ENCODE measurements at regions not wholly inside any gene's neighbourhood (a gene's known extent, or its start where the extent isn't known, plus 50 kb on each side); places are given as distances from the start of the nearest gene placed in this dataset.

GRCh38 chrX:134172588-134173259, 64.3 kb upstream of the CCDC160 start:
- ATAC-seq (replicated peaks in 1 of 4) (peak; percentile 62 to 73 (median 64)), DNase-seq (peak in 22 of 35 experiments; percentile 5 to 46 (median 26))
- peak overlapping the region; percentile 52 to 72 for H3K4me3 ChIP-seq (ENCODE audit: control insufficient read depth in 1 of 2, extremely low read depth in 1 of 2, low read length in 1 of 2)
- H3K36me3 Mint-ChIP-seq = no peaks in the 10 kb centered on the region
- WGBS (ENCODE audit: insufficient coverage) = 0% methylated on average over 8 of the region's 51 CpGs
- CTCF ChIA-PET = interaction anchor here in 1 of 2 donors (0.6 to 1.0 kb wide), 2 partner anchors 14 to 642 kb away, joined by 3 read pairs; no protein-coding TSS in a partner anchor
- H3K27ac ChIP-seq (ENCODE audit: low read length) = no peak overlapping the region
- H3K4me1 Mint-ChIP-seq = peaks cover 13 to 17% (median 14%) of the 10 kb centered on the region in 3 donors
- peaks cover 0 to 7% of the 10 kb centered on the region in 2 experiments for H3K27me3 ChIP-seq (replicated peaks in 1 of 2; ENCODE audit: control insufficient read depth in 2 of 2, extremely low read depth in 1 of 2, insufficient read depth in 2 of 2, low read length in 1 of 2)
- no peaks in the 10 kb centered on the region for H3K9me3 ChIP-seq
- H3K27me3 Mint-ChIP-seq = peaks cover 13 to 32% of the 10 kb centered on the region in 2 donors
- H3K4me1 ChIP-seq (ENCODE audit: control insufficient read depth in 1 of 2, extremely low read depth in 1 of 2, insufficient read depth in 2 of 2, low read length in 2 of 2) = peaks cover 2 to 9% of the 10 kb centered on the region in 2 experiments
- no peaks in the 10 kb centered on the region for H3K9me3 Mint-ChIP-seq
- H3K36me3 ChIP-seq (ENCODE audit: control insufficient read depth in 2 of 2, extremely low read depth in 1 of 2, insufficient read depth in 1 of 2, low read length in 1 of 2) = no peaks in the 10 kb centered on the region
- H3K4me3 Mint-ChIP-seq = peak overlapping the region; percentile 87 to 95 (median 93)
- peak overlapping the region in 1 of 2 donors; percentile 66 for H3K27ac Mint-ChIP-seq
- POLR2A ChIA-PET = no interaction called here

GRCh38 chrX:134173541-134174272, 63.3 kb upstream of the CCDC160 start:
- ChIA-PET CTCF (interaction anchor here (0.7 to 1.6 kb wide), 2 partner anchors 13 to 14 kb away, joined by 3 to 5 read pairs; no protein-coding TSS in a partner anchor), POLR2A (interaction anchor here in 1 of 2 donors (0.5 kb wide), 1 partner anchor 12 kb away, joined by 3 read pairs; no protein-coding TSS in a partner anchor)

GRCh38 chrX:134174273-134174660, 62.7 kb upstream of the CCDC160 start:
- no peak for DNase-seq
- H3K9me3 ChIP-seq = no peaks in the 10 kb centered on the region
- peaks cover 0 to 7% of the 10 kb centered on the region in 2 experiments for H3K27me3 ChIP-seq (replicated peaks in 1 of 2; ENCODE audit: control insufficient read depth in 2 of 2, extremely low read depth in 1 of 2, insufficient read depth in 2 of 2, low read length in 1 of 2)
- no CpG with 5 or more reads among the region's 4 CpGs for WGBS (ENCODE audit: insufficient coverage)
- no peak overlapping the region for H3K4me3 ChIP-seq (ENCODE audit: control insufficient read depth in 1 of 2, extremely low read depth in 1 of 2, low read length in 1 of 2)
- peaks cover 13 to 17% (median 14%) of the 10 kb centered on the region in 3 donors for H3K4me1 Mint-ChIP-seq
- peak overlapping the region; percentile 87 to 95 (median 93) for H3K4me3 Mint-ChIP-seq
- H3K36me3 ChIP-seq (ENCODE audit: control insufficient read depth in 2 of 2, extremely low read depth in 1 of 2, insufficient read depth in 1 of 2, low read length in 1 of 2) = no peaks in the 10 kb centered on the region
- ChIA-PET CTCF (interaction anchor here (0.7 to 1.6 kb wide), 2 partner anchors 13 kb away, joined by 3 to 5 read pairs; no protein-coding TSS in a partner anchor), POLR2A (interaction anchor here (0.5 to 0.6 kb wide), 3 partner anchors 8 to 1800 kb away, joined by 3 to 14 read pairs (median 3); no protein-coding TSS in a partner anchor)
- H3K9me3 Mint-ChIP-seq = no peaks in the 10 kb centered on the region
- no peak overlapping the region for H3K27ac Mint-ChIP-seq
- peaks cover 13 to 33% of the 10 kb centered on the region in 2 donors for H3K27me3 Mint-ChIP-seq
- ATAC-seq (replicated peaks in 1 of 4) = no peak
- peaks cover 2 to 9% of the 10 kb centered on the region in 2 experiments for H3K4me1 ChIP-seq (ENCODE audit: control insufficient read depth in 1 of 2, extremely low read depth in 1 of 2, insufficient read depth in 2 of 2, low read length in 2 of 2)
- H3K27ac ChIP-seq (ENCODE audit: low read length) = no peak overlapping the region
- no peaks in the 10 kb centered on the region for H3K36me3 Mint-ChIP-seq

More at GRCh38 chrX:134173541-134174272, 63.3 kb upstream of the CCDC160 start:
- WGBS (ENCODE audit: insufficient coverage) = 10% methylated on average over 6 of the region's 27 CpGs
- Mint-ChIP-seq H3K27ac (no peak overlapping the region), H3K9me3 (no peaks in the 10 kb centered on the region), H3K4me1 (peaks cover 13 to 17% (median 14%) of the 10 kb centered on the region in 3 donors), H3K27me3 (peaks cover 13 to 32% of the 10 kb centered on the region in 2 donors), H3K4me3 (peak overlapping the region; percentile 87 to 95 (median 93)), H3K36me3 (no peaks in the 10 kb centered on the region)
- peak in 4 of 35 experiments; percentile 0 to 26 (median 8) for DNase-seq
- no peaks in the 10 kb centered on the region for H3K36me3 ChIP-seq (ENCODE audit: control insufficient read depth in 2 of 2, extremely low read depth in 1 of 2, insufficient read depth in 1 of 2, low read length in 1 of 2)
- no peaks in the 10 kb centered on the region for H3K9me3 ChIP-seq
- no peak overlapping the region for H3K27ac ChIP-seq (ENCODE audit: low read length)
- ATAC-seq (replicated peaks in 1 of 4) = peak in 3 of 4 experiments; percentile 28 to 41 (median 37)
- H3K4me3 ChIP-seq (ENCODE audit: control insufficient read depth in 1 of 2, extremely low read depth in 1 of 2, low read length in 1 of 2) = peak overlapping the region; percentile 52 to 75
- H3K4me1 ChIP-seq (ENCODE audit: control insufficient read depth in 1 of 2, extremely low read depth in 1 of 2, insufficient read depth in 2 of 2, low read length in 2 of 2) = peaks cover 2 to 9% of the 10 kb centered on the region in 2 experiments
- H3K27me3 ChIP-seq (replicated peaks in 1 of 2; ENCODE audit: control insufficient read depth in 2 of 2, extremely low read depth in 1 of 2, insufficient read depth in 2 of 2, low read length in 1 of 2) = peaks cover 0 to 7% of the 10 kb centered on the region in 2 experiments

DNA sequence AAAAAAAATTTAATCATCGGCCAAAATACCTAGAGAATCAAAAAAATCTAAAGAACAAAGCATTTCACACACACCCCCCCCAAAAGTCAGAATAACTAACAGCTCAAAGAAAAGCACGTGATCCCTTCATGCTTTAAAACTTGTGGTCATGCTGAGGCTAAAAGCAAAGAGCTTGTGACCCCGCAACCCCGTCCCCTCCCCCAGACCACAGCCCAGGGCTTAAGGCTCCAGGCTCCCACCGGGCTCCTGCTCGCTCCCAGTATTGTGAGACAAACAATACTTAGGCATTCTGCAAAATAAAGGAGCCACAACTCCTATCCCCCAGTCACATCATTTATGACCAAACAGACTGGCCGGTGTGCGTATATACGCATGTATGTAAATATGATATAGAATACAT, 62.1 kb upstream of the CCDC160 start:
- H3K4me1 Mint-ChIP-seq = peaks cover 13 to 17% (median 14%) of the 10 kb centered on the region in 3 donors
- no peaks in the 10 kb centered on the region for H3K36me3 ChIP-seq (ENCODE audit: control insufficient read depth in 2 of 2, extremely low read depth in 1 of 2, insufficient read depth in 1 of 2, low read length in 1 of 2)
- POLR2A ChIA-PET = interaction anchor here (0.5 to 0.6 kb wide), 3 partner anchors 9 to 1801 kb away, joined by 3 to 14 read pairs (median 3); no protein-coding TSS in a partner anchor
- H3K27me3 Mint-ChIP-seq = peaks cover 13 to 35% of the 10 kb centered on the region in 2 donors
- DNase-seq = no peak
- H3K27ac ChIP-seq (ENCODE audit: low read length) = no peak overlapping the region
- peaks cover 2 to 9% of the 10 kb centered on the region in 2 experiments for H3K4me1 ChIP-seq (ENCODE audit: control insufficient read depth in 1 of 2, extremely low read depth in 1 of 2, insufficient read depth in 2 of 2, low read length in 2 of 2)
- peaks cover 0 to 7% of the 10 kb centered on the region in 2 experiments for H3K27me3 ChIP-seq (replicated peaks in 1 of 2; ENCODE audit: control insufficient read depth in 2 of 2, extremely low read depth in 1 of 2, insufficient read depth in 2 of 2, low read length in 1 of 2)
- no peaks in the 10 kb centered on the region for H3K36me3 Mint-ChIP-seq
- no CpG with 5 or more reads among the region's 9 CpGs for WGBS (ENCODE audit: insufficient coverage)
- no peaks in the 10 kb centered on the region for H3K9me3 Mint-ChIP-seq
- H3K4me3 Mint-ChIP-seq = peak overlapping the region in 1 of 3 donors; percentile 26
- no peak for ATAC-seq (replicated peaks in 1 of 4)
- no peak overlapping the region for H3K27ac Mint-ChIP-seq
- H3K4me3 ChIP-seq (ENCODE audit: control insufficient read depth in 1 of 2, extremely low read depth in 1 of 2, low read length in 1 of 2) = no peak overlapping the region
- CTCF ChIA-PET = interaction anchor here in 1 of 2 donors (0.7 to 1.6 kb wide), 2 partner anchors 12 to 60 kb away, joined by 3 to 5 read pairs; no protein-coding TSS in a partner anchor
- no peaks in the 10 kb centered on the region for H3K9me3 ChIP-seq

DNA sequence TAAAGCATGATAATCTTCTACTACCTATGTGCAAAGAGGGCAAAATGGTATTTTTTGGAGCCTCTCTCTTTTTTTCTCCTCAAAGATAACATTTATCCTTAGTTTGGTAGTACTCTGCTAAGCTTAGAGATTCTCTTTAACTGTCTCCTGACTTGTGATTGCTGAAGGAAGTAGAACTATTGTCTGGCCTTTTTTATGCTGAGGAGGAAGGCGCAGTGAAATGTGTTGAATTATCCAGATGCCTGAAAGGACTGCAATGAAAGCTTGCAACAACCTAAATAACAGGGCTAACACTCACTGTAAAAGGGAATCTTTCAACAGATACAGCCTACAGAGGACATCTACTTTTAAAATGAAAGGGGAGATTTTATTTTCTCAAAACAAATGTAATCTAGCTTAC, 59.5 kb upstream of the CCDC160 start:
- CTCF ChIA-PET = no interaction called here

More for the DNA sequence above, 59.5 kb upstream of the CCDC160 start:
- H3K4me1 ChIP-seq (ENCODE audit: control insufficient read depth in 1 of 2, extremely low read depth in 1 of 2, insufficient read depth in 2 of 2, low read length in 2 of 2) = peaks cover 2 to 5% of the 10 kb centered on the region in 2 experiments
- no peaks in the 10 kb centered on the region for H3K9me3 ChIP-seq
- no CpG with 5 or more reads among the region's 1 CpG for WGBS (ENCODE audit: insufficient coverage)
- no peaks in the 10 kb centered on the region for H3K36me3 Mint-ChIP-seq
- no peak for DNase-seq
- no peak for ATAC-seq (replicated peaks in 1 of 4)
- no peak overlapping the region for H3K27ac Mint-ChIP-seq
- H3K27me3 ChIP-seq (replicated peaks in 1 of 2; ENCODE audit: control insufficient read depth in 2 of 2, extremely low read depth in 1 of 2, insufficient read depth in 2 of 2, low read length in 1 of 2) = peaks cover 0 to 7% of the 10 kb centered on the region in 2 experiments
- H3K36me3 ChIP-seq (ENCODE audit: control insufficient read depth in 2 of 2, extremely low read depth in 1 of 2, insufficient read depth in 1 of 2, low read length in 1 of 2) = no peaks in the 10 kb centered on the region
- H3K27ac ChIP-seq (ENCODE audit: low read length) = no peak overlapping the region
- H3K4me1 Mint-ChIP-seq = peaks cover 11 to 12% (median 11%) of the 10 kb centered on the region in 3 donors
- no peak overlapping the region for H3K4me3 Mint-ChIP-seq
- H3K9me3 Mint-ChIP-seq = no peaks in the 10 kb centered on the region
- POLR2A ChIA-PET = interaction anchor here in 1 of 2 donors (0.9 kb wide), 1 partner anchor 10 kb away, joined by 3 read pairs; no protein-coding TSS in a partner anchor
- H3K4me3 ChIP-seq (ENCODE audit: control insufficient read depth in 1 of 2, extremely low read depth in 1 of 2, low read length in 1 of 2) = no peak overlapping the region
- peaks cover 18 to 54% of the 10 kb centered on the region in 2 donors for H3K27me3 Mint-ChIP-seq
